ENCODE measurements at regions not wholly inside any gene's neighbourhood (a gene's known extent, or its start where the extent isn't known, plus 50 kb on each side); places are given as distances from the start of the nearest gene placed in this dataset.

DNA sequence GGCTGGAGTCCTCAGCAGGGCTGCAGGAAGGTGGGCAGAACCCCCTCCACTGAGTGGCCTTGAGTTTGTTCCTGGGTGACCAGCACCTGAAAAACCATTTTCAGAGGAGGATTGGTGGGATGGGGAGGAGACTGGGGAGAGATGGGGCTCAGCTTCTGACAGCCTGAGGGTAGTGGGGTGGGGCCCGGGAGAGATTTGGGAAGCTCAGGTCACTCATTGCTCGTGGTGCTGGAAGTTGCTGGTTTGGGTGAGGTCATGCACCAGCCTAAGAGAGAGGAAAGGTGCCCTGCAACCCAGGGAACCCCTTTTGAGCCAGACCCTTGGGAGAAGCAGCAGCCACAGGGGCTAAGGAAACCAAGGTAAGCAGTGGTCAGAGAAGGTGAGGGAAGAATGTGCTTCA, 100.8 kb downstream of the EBNA1BP2 start:
- TF ChIP-seq, protein P1, sequence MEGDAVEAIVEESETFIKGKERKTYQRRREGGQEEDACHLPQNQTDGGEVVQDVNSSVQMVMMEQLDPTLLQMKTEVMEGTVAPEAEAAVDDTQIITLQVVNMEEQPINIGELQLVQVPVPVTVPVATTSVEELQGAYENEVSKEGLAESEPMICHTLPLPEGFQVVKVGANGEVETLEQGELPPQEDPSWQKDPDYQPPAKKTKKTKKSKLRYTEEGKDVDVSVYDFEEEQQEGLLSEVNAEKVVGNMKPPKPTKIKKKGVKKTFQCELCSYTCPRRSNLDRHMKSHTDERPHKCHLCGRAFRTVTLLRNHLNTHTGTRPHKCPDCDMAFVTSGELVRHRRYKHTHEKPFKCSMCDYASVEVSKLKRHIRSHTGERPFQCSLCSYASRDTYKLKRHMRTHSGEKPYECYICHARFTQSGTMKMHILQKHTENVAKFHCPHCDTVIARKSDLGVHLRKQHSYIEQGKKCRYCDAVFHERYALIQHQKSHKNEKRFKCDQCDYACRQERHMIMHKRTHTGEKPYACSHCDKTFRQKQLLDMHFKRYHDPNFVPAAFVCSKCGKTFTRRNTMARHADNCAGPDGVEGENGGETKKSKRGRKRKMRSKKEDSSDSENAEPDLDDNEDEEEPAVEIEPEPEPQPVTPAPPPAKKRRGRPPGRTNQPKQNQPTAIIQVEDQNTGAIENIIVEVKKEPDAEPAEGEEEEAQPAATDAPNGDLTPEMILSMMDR (IDR thresholded peaks at IDR 0.05; ENCODE audit: low read depth, low read length, missing control alignments) = no peak
- H3K4me3 ChIP-seq (ENCODE audit: low read depth, low read length) = no peak overlapping the region
- no peak for DNase-seq (ENCODE audit: low read depth)

DNA sequence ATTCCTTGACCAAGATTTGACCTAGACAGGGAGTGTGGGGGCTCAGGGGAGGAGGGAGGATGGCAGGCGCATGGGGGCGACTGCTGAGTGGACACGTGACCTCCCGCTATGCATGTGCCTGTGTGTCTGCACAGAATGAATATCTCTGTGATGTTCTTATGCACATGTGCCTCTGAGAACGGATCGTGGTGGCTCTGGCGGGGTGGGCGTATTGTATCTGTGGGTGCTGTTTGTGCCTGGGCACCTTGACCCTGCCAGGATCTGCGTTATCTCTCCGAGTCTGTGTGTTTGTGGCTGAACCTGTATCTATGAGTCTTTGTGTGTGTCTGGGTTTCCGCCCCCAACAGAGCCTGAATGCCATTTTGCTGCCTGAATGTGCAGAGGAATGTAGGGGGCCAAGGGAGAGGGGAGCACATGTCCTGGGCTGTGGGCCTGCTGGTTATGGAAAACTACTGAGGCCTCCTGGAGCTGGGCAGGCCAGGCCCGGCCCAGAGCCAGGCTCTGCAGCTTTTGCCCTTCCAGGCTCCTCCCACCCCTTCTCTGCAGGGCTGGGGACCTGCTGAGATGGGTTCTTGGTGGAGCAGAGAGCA, 102.5 kb downstream of the EBNA1BP2 start:
- TF ChIP-seq, protein P1 (IDR thresholded peaks at IDR 0.05; ENCODE audit: low read depth, low read length, missing control alignments) = no peak
- H3K4me3 ChIP-seq (ENCODE audit: low read depth, low read length) = no peak overlapping the region
- no peak for DNase-seq (ENCODE audit: low read depth)

DNA sequence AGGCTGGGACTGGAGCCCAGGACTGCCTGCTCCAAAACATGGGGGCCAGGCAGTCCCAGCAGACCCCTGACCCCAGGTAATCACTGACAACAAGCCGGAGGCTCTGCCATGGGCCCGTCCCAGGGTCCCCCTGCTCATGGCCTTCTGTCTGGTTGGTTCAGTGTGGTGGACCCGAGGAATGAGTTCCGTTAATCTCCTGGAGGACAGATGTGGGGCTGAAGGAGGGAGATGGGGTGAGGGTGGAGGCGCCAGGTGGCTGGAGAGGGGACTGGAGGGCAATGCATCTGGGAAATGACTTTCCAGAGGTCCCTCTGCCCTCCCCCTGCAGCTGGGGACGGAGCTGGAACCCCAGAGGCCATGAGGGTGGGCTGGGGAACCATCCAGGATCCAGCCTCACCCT, 103.2 kb downstream of the EBNA1BP2 start:
- TF ChIP-seq, protein P1 (IDR thresholded peaks at IDR 0.05; ENCODE audit: low read depth, low read length, missing control alignments) = no peak
- H3K4me3 ChIP-seq (ENCODE audit: low read depth, low read length) = no peak overlapping the region
- no peak for DNase-seq (ENCODE audit: low read depth)

DNA sequence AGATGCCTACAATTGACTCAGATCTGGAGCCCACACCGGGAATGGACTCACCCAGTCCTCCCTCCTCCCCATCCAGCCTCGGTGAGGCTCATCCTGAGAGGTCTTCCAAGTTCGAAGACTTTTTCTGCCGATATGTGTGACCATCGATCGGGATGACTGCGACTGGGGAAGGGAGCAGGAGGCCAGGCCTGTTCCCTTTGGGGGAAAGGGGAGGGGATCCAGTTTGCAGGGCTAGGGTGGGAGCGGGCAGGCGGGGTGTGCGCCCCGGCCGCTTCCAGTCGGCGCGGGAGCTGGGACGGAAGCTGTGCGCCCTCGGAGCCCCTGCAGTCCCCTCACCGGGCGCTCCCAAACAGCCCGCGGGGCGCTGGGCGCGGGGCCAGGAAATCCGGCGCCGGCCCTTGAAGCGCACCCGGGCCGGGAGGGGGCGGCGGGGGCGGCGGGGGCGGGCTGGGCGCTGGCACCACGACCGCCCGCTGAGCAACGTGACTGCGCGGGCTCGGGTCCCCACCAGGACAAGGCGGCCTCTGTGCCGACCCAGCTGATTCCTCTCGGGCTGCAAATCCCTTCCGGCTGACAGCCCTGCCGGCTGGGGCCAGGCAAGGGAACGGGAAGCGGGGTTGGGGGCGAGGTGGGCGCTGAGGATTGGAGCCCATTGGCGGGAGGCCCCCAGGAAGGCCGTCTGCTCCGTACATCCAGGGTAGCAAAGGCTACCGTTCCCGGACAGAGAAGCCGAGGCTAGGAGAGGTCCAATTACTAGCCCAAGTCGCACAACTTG, 103.9 kb downstream of the EBNA1BP2 start:
- TF ChIP-seq, protein P1 (IDR thresholded peaks at IDR 0.05; ENCODE audit: low read depth, low read length, missing control alignments) = no peak
- H3K4me3 ChIP-seq (ENCODE audit: low read depth, low read length) = peak overlapping the region; percentile 18; the same call in 1 of the 2 replicates
- DNase-seq (ENCODE audit: low read depth) = no peak

DNA sequence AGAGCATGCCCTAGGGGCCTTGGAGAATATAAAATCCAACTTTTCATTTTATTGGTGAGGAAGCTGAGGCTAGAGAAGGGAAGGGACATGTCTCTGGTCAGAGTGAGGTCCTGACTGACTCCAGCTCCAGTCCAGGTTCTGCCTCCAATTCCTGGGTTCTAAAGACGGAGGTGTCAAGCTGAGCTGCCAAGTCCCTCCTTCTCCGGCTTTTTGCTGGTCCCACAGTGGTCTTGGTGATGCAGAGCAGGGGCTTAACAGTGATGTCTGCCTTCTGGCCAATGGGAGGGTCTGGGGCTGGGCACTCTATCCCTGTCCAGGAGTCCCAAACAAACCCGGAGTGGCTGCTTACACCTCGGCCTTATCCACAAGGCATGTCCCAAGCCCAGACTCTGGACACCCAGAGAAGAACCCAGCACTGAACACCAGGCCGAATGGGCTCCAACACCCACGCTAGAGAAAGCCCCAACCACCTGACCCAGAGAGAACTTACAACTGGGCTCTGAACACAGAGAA, 104.8 kb downstream of the EBNA1BP2 start:
- TF ChIP-seq, protein P1 (IDR thresholded peaks at IDR 0.05; ENCODE audit: low read depth, low read length, missing control alignments) = no peak
- no peak for DNase-seq (ENCODE audit: low read depth)
- no peak overlapping the region for H3K4me3 ChIP-seq (ENCODE audit: low read depth, low read length)

DNA sequence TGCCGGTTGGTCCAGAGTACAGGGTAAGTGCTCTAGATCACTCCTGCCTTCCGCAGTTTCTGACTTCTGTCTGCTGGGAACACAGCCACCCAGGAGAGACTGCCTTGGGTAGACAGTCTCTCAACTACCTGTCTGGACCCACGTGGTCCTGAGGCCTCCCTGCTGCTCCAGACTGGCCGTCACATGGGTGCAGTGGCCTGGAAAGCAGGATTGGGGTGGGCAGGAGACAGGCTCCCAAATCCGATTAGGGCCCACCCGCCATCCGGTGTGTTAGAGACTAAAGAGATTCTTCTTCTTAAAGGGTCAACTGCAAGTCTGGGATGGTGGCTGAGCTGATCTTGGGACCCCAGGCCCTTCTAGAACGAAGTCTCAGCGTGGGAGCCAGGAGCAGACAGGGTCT, 105.5 kb downstream of the EBNA1BP2 start:
- DNase-seq (ENCODE audit: low read depth) = no peak
- no peak overlapping the region for H3K4me3 ChIP-seq (ENCODE audit: low read depth, low read length)
- TF ChIP-seq, protein P1 (IDR thresholded peaks at IDR 0.05; ENCODE audit: low read depth, low read length, missing control alignments) = no peak

Data from GM12864 (cell line).